CD14-positive monocyte (primary cell): ENCODE measurements at regions not wholly inside any gene's neighbourhood (a gene's known extent, or its start where the extent isn't known, plus 50 kb on each side); places are given as distances from the start of the nearest gene placed in this dataset.

Experiments used
- DNase-seq, 3 donors: peaks; one replicate each; pipeline ENCODE4 v3.0.0-alpha.2; 2011 to 2022
- H2AFZ ChIP-seq: 2 replicates; pipeline ENCODE4 v1.6.0; 2012; ENCODE audit warnings: mild to moderate bottlenecking, low read depth, low read length, inconsistent platforms; ENCODE audit not compliant: insufficient read depth, poor library complexity, severe bottlenecking
- H3K27ac ChIP-seq, 2 donors: 1 replicate in 1 of 2; 2 replicates in 1 of 2; pipeline ENCODE4 v1.5.1; 2012 to 2013; ENCODE audit warnings: low read length in 2 of 2, control low read depth in 1 of 2, inconsistent platforms in 1 of 2, low read depth in 1 of 2, mild to moderate bottlenecking in 1 of 2
- H3K27me3 ChIP-seq, 2 donors: one replicate each; pipeline versions ENCODE4 v1.6.0 to v1.6.1; 2011 to 2013; ENCODE audit warnings: low read length in 2 of 2; ENCODE audit not compliant: control insufficient read depth in 2 of 2, insufficient read depth in 2 of 2
- H3K36me3 ChIP-seq, 2 donors: replicated peaks in 1 of 2; 1 replicate in 1 of 2; 2 replicates in 1 of 2; pipeline versions ENCODE4 v1.5.1 to v1.6.1; 2012 to 2013; ENCODE audit warnings: low read length in 2 of 2, control low read depth in 1 of 2, inconsistent platforms in 1 of 2, mild to moderate bottlenecking in 1 of 2; ENCODE audit not compliant: insufficient read depth in 2 of 2, control insufficient read depth in 1 of 2
- H3K4me1 ChIP-seq, 2 donors: 1 replicate in 1 of 2; 2 replicates in 1 of 2; pipeline versions ENCODE4 v1.5.1 to v1.6.1; 2012 to 2013; ENCODE audit warnings: low read length in 2 of 2, control low read depth in 1 of 2, inconsistent platforms in 1 of 2, mild to moderate bottlenecking in 1 of 2, moderate library complexity in 1 of 2; ENCODE audit not compliant: insufficient read depth in 2 of 2, control insufficient read depth in 1 of 2
- H3K4me2 ChIP-seq: replicated peaks from 2 replicates; pipeline ENCODE3; 2012; ENCODE audit warnings: low read length, moderate library complexity, mild to moderate bottlenecking; ENCODE audit not compliant: poor library complexity, severe bottlenecking; ENCODE audit errors: extremely low read depth
- H3K4me3 ChIP-seq, 3 experiments: fragments of 200-600 bp in 1 of 3; sonication (generic) in 1 of 3; replicated peaks in 1 of 3; 1 replicate in 2 of 3; 2 replicates in 1 of 3; pipeline ENCODE4 v1.5.1; 2011 to 2013; ENCODE audit warnings: low read length in 3 of 3, mild to moderate bottlenecking in 3 of 3, control low read depth in 2 of 3, low read depth in 2 of 3, inconsistent platforms in 1 of 3, moderate library complexity in 1 of 3
- H3K79me2 ChIP-seq: 2 replicates; pipeline ENCODE4 v1.6.0; 2012; ENCODE audit warnings: mild to moderate bottlenecking, control low read depth, inconsistent platforms, low read length, moderate library complexity; ENCODE audit not compliant: insufficient read depth
- H3K9ac ChIP-seq: 2 replicates; pipeline ENCODE4 v1.6.0; 2017; ENCODE audit warnings: low read length, mild to moderate bottlenecking; ENCODE audit not compliant: insufficient read depth, poor library complexity, severe bottlenecking
- H3K9me3 ChIP-seq, 2 donors: replicated peaks in 1 of 2; 1 replicate in 1 of 2; 2 replicates in 1 of 2; pipeline versions ENCODE4 v1.5.1 to v1.6.1; 2012 to 2013; ENCODE audit warnings: low read length in 2 of 2, control low read depth in 1 of 2; ENCODE audit not compliant: control insufficient read depth in 1 of 2, insufficient read depth in 1 of 2
- H4K20me1 ChIP-seq: 2 replicates; pipeline ENCODE4 v1.6.0; 2012; ENCODE audit warnings: mild to moderate bottlenecking, low read length, control low read depth, moderate library complexity; ENCODE audit not compliant: insufficient read depth
- H3K27ac Mint-ChIP-seq, 7 donors: one replicate each; pipeline ENCODE4 v1.8.0; 2020; ENCODE audit warnings: mild to moderate bottlenecking in 7 of 7, mixed read lengths in 7 of 7, moderate library complexity in 6 of 7, inconsistent platforms in 2 of 7
- H3K27me3 Mint-ChIP-seq, 3 donors: one replicate each; pipeline ENCODE4 v1.8.0; 2021 to 2022; ENCODE audit warnings: low read depth in 3 of 3, mild to moderate bottlenecking in 3 of 3, mixed read lengths in 3 of 3, moderate library complexity in 3 of 3, inconsistent platforms in 1 of 3
- H3K36me3 Mint-ChIP-seq, 2 donors: one replicate each; pipeline ENCODE4 v1.8.0; 2020; ENCODE audit warnings: mixed read lengths in 2 of 2, inconsistent platforms in 1 of 2, mild to moderate bottlenecking in 1 of 2
- H3K4me1 Mint-ChIP-seq: one replicate; pipeline ENCODE4 v1.8.0; 2020; ENCODE audit warnings: mild to moderate bottlenecking, mixed read lengths
- H3K4me3 Mint-ChIP-seq, 2 donors: one replicate each; pipeline ENCODE4 v1.8.0; 2020; ENCODE audit warnings: mild to moderate bottlenecking in 2 of 2, mixed read lengths in 2 of 2, moderate library complexity in 1 of 2
- H3K9me3 Mint-ChIP-seq, 7 donors: one replicate each; pipeline ENCODE4 v1.8.0; 2020 to 2022; ENCODE audit warnings: mixed read lengths in 7 of 7, mild to moderate bottlenecking in 6 of 7, moderate library complexity in 6 of 7, inconsistent platforms in 2 of 7
- WGBS: methylation state at CpG from one replicate; pipeline ENCODE4 v1.1.5; 2013; ENCODE audit warnings: missing lambda C conversion rate; ENCODE audit not compliant: insufficient coverage; 5-methylcytosine and 5-hydroxymethylcytosine counted together
- intact Hi-C, 2 donors: fragments of 100-400 bp; cut with micrococcal nuclease; formaldehyde crosslinking; loops; one replicate each; pipeline versions ENCODE4 v1.15.0 to v1.15.1; 2023
- TF ChIP-seq, protein P1 (sequence below): fragments of 200-600 bp; IDR thresholded peaks from one replicate; pipeline ENCODE4 v1.8.0; 2022; ENCODE audit warnings: antibody characterized with exemption, mild to moderate bottlenecking

DNA sequence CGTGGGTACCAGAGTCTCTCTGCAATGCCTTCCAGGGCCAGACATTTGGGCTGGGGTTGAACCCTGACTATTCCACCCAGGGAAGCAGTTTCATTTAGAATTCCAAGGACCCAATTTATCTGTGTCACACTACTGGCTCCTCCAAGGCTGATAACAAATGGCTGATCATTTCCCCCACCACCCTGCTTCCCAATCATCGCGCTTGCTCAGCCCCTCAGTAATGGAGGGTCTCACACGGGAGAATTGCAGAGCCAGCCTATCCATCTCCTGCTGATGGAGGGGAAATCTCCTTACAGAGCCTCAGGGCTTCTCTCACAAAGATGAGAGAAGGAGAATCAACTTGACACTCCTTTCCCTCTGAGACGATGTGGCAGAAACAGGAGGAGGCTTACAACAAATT, 78.4 kb upstream of the WSCD2 start:
- Mint-ChIP-seq H3K27me3 (peaks cover 12 to 48% (median 36%) of the 10 kb centered on the region in 3 donors), H3K9me3 (peaks cover 0 to 19% (median 8%) of the 10 kb centered on the region in 7 donors), H3K4me3 (no peak overlapping the region), H3K4me1 (peaks cover 20% of the 10 kb centered on the region), H3K36me3 (no peaks in the 10 kb centered on the region), H3K27ac (no peak overlapping the region)
- Histone ChIP-seq H3K9me3 (peaks cover 0 to 8% of the 10 kb centered on the region in 2 donors), H2AFZ (no peak overlapping the region), H3K36me3 (no peaks in the 10 kb centered on the region), H3K9ac (no peak overlapping the region), H3K4me2 (no peak overlapping the region), H3K4me1 (peaks cover 16 to 18% of the 10 kb centered on the region in 2 donors), H3K27ac (no peak overlapping the region), H3K79me2 (no peaks in the 10 kb centered on the region), H4K20me1 (no peaks in the 10 kb centered on the region), H3K4me3 (no peak overlapping the region), H3K27me3 (peaks cover 14 to 22% of the 10 kb centered on the region in 2 donors)
- no peak for DNase-seq
- WGBS: 80% methylated on average over 3 of the region's 5 CpGs
- intact Hi-C loops: no loop called here
- TF ChIP-seq, protein P1, sequence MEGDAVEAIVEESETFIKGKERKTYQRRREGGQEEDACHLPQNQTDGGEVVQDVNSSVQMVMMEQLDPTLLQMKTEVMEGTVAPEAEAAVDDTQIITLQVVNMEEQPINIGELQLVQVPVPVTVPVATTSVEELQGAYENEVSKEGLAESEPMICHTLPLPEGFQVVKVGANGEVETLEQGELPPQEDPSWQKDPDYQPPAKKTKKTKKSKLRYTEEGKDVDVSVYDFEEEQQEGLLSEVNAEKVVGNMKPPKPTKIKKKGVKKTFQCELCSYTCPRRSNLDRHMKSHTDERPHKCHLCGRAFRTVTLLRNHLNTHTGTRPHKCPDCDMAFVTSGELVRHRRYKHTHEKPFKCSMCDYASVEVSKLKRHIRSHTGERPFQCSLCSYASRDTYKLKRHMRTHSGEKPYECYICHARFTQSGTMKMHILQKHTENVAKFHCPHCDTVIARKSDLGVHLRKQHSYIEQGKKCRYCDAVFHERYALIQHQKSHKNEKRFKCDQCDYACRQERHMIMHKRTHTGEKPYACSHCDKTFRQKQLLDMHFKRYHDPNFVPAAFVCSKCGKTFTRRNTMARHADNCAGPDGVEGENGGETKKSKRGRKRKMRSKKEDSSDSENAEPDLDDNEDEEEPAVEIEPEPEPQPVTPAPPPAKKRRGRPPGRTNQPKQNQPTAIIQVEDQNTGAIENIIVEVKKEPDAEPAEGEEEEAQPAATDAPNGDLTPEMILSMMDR: no peak

- DNase-seq: no peak
- 50% methylated on average over 2 of the region's 5 CpGs for WGBS
- Histone ChIP-seq H3K27me3 (peaks cover 13 to 21% of the 10 kb centered on the region in 2 donors), H2AFZ (no peak overlapping the region), H3K36me3 (no peaks in the 10 kb centered on the region), H3K4me3 (no peak overlapping the region), H4K20me1 (no peaks in the 10 kb centered on the region), H3K27ac (no peak overlapping the region), H3K79me2 (no peaks in the 10 kb centered on the region), H3K9me3 (no peaks in the 10 kb centered on the region), H3K4me1 (peaks cover 9 to 10% of the 10 kb centered on the region in 2 donors), H3K4me2 (no peak overlapping the region), H3K9ac (no peak overlapping the region)
- Mint-ChIP-seq H3K9me3 (peaks cover 0 to 7% (median 1%) of the 10 kb centered on the region in 7 donors), H3K4me3 (no peak overlapping the region), H3K4me1 (peaks cover 12% of the 10 kb centered on the region), H3K36me3 (no peaks in the 10 kb centered on the region), H3K27me3 (peaks cover 9 to 50% (median 25%) of the 10 kb centered on the region in 3 donors), H3K27ac (no peak overlapping the region)
- intact Hi-C loops: no loop called here
- TF ChIP-seq, protein P1: no peak
Observed at GRCh38 chr12:108052260-108052659, 76.8 kb upstream of the WSCD2 start.
